DOHH2 (cell line): ENCODE measurements at regions not wholly inside any gene's neighbourhood (a gene's known extent, or its start where the extent isn't known, plus 50 kb on each side); places are given as distances from the start of the nearest gene placed in this dataset.

ENCODE experiments used
- H3F3A ChIP-seq: fragments of 200-600 bp; sonication (generic), shearing (Covaris generic); 2 replicates; pipeline ENCODE4 v1.6.0; 2016; ENCODE audit warnings: antibody characterized with exemption, mild to moderate bottlenecking; ENCODE audit not compliant: control insufficient read depth, insufficient read depth
- H3K27ac ChIP-seq: fragments of 200-600 bp; sonication (generic); 2 replicates; pipeline ENCODE4 v1.5.1; 2014; ENCODE audit warnings: low read depth, mild to moderate bottlenecking, low read length, moderate library complexity
- H3K27me3 ChIP-seq: fragments of 200-600 bp; sonication (generic); 2 replicates; pipeline ENCODE4 v1.6.1; 2014; ENCODE audit warnings: mild to moderate bottlenecking, low read length, mixed read lengths; ENCODE audit not compliant: control insufficient read depth
- H3K36me3 ChIP-seq: fragments of 200-600 bp; sonication (generic); 2 replicates; pipeline ENCODE4 v1.6.1; 2014; ENCODE audit warnings: mild to moderate bottlenecking, low read length, moderate library complexity, mixed read lengths; ENCODE audit not compliant: control insufficient read depth
- H3K4me1 ChIP-seq: fragments of 200-600 bp; sonication (generic); 2 replicates; pipeline ENCODE4 v1.6.1; 2014; ENCODE audit warnings: mild to moderate bottlenecking, low read length, mixed read lengths; ENCODE audit not compliant: control insufficient read depth
- H3K4me2 ChIP-seq: fragments of 200-600 bp; sonication (generic); 2 replicates; pipeline ENCODE4 v1.6.0; 2014; ENCODE audit warnings: mild to moderate bottlenecking, low read length, moderate library complexity
- H3K4me3 ChIP-seq: fragments of 200-600 bp; sonication (generic); 2 replicates; pipeline ENCODE4 v1.5.1; 2014; ENCODE audit warnings: mild to moderate bottlenecking, low read length, mixed read lengths
- H3K79me2 ChIP-seq: fragments of 200-600 bp; sonication (generic); 2 replicates; pipeline ENCODE4 v1.6.1; 2014; ENCODE audit warnings: mild to moderate bottlenecking, low read length, mixed read lengths; ENCODE audit not compliant: control insufficient read depth
- H3K9me2 ChIP-seq: fragments of 200-600 bp; sonication (generic); replicated peaks from 2 replicates; pipeline ENCODE4 v1.6.1; 2014; ENCODE audit warnings: mild to moderate bottlenecking, low read length, mixed read lengths; ENCODE audit not compliant: control insufficient read depth
- H3K9me3 ChIP-seq: fragments of 200-600 bp; sonication (generic); 2 replicates; pipeline ENCODE4 v1.6.1; 2014; ENCODE audit warnings: antibody characterized with exemption, low read length, mixed read lengths; ENCODE audit not compliant: control insufficient read depth, insufficient read depth
- H4K20me1 ChIP-seq: fragments of 200-600 bp; sonication (generic); 2 replicates; pipeline ENCODE4 v1.6.0; 2014; ENCODE audit warnings: low read depth, mild to moderate bottlenecking, antibody characterized with exemption, low read length, moderate library complexity; ENCODE audit not compliant: control insufficient read depth, insufficient read depth
- CTCF ChIP-seq: fragments of 200-600 bp; sonication (generic); IDR thresholded peaks from one replicate; pipeline ENCODE4 v1.5.1; 2014; ENCODE audit warnings: antibody characterized with exemption, mild to moderate bottlenecking, low read depth, low read length; ENCODE audit not compliant: poor library complexity, severe bottlenecking
- EZH2phosphoT487 ChIP-seq: fragments of 200-600 bp; sonication (generic); IDR thresholded peaks from 2 replicates; pipeline ENCODE4 v1.6.1; 2017; ENCODE audit warnings: borderline replicate concordance, mild to moderate bottlenecking, antibody characterized with exemption, low read length, moderate library complexity, mixed read lengths

- Histone ChIP-seq H3K79me2 (no peaks in the 10 kb centered on the region), H3K36me3 (no peaks in the 10 kb centered on the region), H3K9me3 (peaks cover 5% of the 10 kb centered on the region; the same call in 1 of the 2 replicates), H4K20me1 (no peaks in the 10 kb centered on the region), H3K4me1 (peaks cover 34% of the 10 kb centered on the region), H3K27me3 (0 out of 2 replicates have a peak, but pooled peaks cover 3% of the 10 kb centered on the region), H3K4me2 (peak overlapping the region; percentile 67), H3K4me3 (peak overlapping the region; percentile 46), H3F3A (peaks cover 3% of the 10 kb centered on the region; the same call in 1 of the 2 replicates), H3K27ac (no peak overlapping the region), H3K9me2 (no peaks in the 10 kb centered on the region)
- TF ChIP-seq CTCF (no peak), EZH2phosphoT487 (no peak)
Observed at GRCh38 chr13:27353166-27353583, 71.2 kb upstream of the GTF3A start.

- Histone ChIP-seq H3K4me1 (peaks cover 29% of the 10 kb centered on the region), H3K9me2 (no peaks in the 10 kb centered on the region), H3K4me3 (peak overlapping the region; percentile 46), H3K79me2 (no peaks in the 10 kb centered on the region), H3K36me3 (no peaks in the 10 kb centered on the region), H3F3A (peaks cover 3% of the 10 kb centered on the region; the same call in 1 of the 2 replicates), H3K27me3 (0 out of 2 replicates have a peak, but pooled peaks cover 3% of the 10 kb centered on the region), H3K4me2 (peak overlapping the region; percentile 67), H4K20me1 (no peaks in the 10 kb centered on the region), H3K9me3 (peaks cover 5% of the 10 kb centered on the region; the same call in 1 of the 2 replicates), H3K27ac (no peak overlapping the region)
- TF ChIP-seq EZH2phosphoT487 (no peak), CTCF (no peak)
Observed at GRCh38 chr13:27353708-27354107, 70.7 kb upstream of the GTF3A start.

GRCh38 chr13:27354379-27354778 lies 70.0 kb upstream of the GTF3A start:
- Histone ChIP-seq H3K9me3 (peaks cover 5% of the 10 kb centered on the region; the same call in 1 of the 2 replicates), H3K79me2 (no peaks in the 10 kb centered on the region), H3K4me3 (no peak overlapping the region), H4K20me1 (no peaks in the 10 kb centered on the region), H3F3A (peaks cover 3% of the 10 kb centered on the region; the same call in 1 of the 2 replicates), H3K36me3 (no peaks in the 10 kb centered on the region), H3K27ac (no peak overlapping the region), H3K27me3 (peaks cover 4% of the 10 kb centered on the region; the same call in 1 of the 2 replicates), H3K4me1 (peaks cover 31% of the 10 kb centered on the region), H3K4me2 (no peak overlapping the region), H3K9me2 (no peaks in the 10 kb centered on the region)
- TF ChIP-seq EZH2phosphoT487 = no peak

DNA sequence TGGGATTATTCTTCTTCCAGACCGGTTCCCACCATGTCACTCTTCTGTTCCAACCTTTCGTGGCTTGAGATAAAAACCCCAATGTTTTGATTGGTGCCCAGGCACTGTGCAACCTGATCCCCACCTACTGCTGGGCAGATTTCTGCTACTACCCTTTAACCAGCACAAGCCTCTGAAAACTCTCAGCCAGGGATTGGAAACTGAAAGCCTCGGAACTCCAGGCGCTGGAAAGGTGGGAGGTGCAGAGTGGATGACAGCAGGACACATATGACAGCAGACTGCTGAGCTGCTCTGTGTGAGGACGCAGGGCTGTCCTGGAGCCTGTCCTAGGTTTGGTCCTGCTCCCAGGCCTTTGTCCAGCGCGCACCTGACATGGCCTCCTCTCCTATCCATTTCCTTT lies 68.5 kb upstream of the GTF3A start:
- H3K4me3 ChIP-seq = no peak overlapping the region
- no peaks in the 10 kb centered on the region; the same call in 1 of the 2 replicates for H3F3A ChIP-seq
- H3K9me3 ChIP-seq = peaks cover under 1% of the 10 kb centered on the region; the same call in 1 of the 2 replicates
- no peaks in the 10 kb centered on the region for H3K36me3 ChIP-seq
- H3K79me2 ChIP-seq = no peaks in the 10 kb centered on the region
- TF ChIP-seq EZH2phosphoT487 = no peak
- no peak for TF ChIP-seq CTCF
- no peaks in the 10 kb centered on the region for H4K20me1 ChIP-seq
- H3K4me1 ChIP-seq = peaks cover 27% of the 10 kb centered on the region
- H3K4me2 ChIP-seq = no peak overlapping the region
- H3K27ac ChIP-seq = no peak overlapping the region
- peaks cover 10% of the 10 kb centered on the region for H3K27me3 ChIP-seq
- H3K9me2 ChIP-seq = no peaks in the 10 kb centered on the region
